ENCODE measurements at regions not wholly inside any gene's neighbourhood (a gene's known extent, or its start where the extent isn't known, plus 50 kb on each side); places are given as distances from the start of the nearest gene placed in this dataset.

- DNase-seq (ENCODE audit: low read depth in 2 of 2): no peak
These were observed 860.1 kb upstream of the INTU start for GRCh38 chr4:126772662-126773061.

GRCh38 chr4:126775485-126776106 is 857.2 kb upstream of the INTU start:
- no peak for DNase-seq (ENCODE audit: low read depth in 2 of 2)

- DNase-seq (ENCODE audit: low read depth in 2 of 2): no peak
These were observed 856.4 kb upstream of the INTU start for GRCh38 chr4:126776361-126776760.

- DNase-seq (ENCODE audit: low read depth in 2 of 2): no peak
These were observed 855.1 kb upstream of the INTU start for GRCh38 chr4:126777649-126778048.

- DNase-seq (ENCODE audit: low read depth in 2 of 2): no peak
These were observed 854.4 kb upstream of the INTU start for GRCh38 chr4:126778348-126778747.

DNA sequence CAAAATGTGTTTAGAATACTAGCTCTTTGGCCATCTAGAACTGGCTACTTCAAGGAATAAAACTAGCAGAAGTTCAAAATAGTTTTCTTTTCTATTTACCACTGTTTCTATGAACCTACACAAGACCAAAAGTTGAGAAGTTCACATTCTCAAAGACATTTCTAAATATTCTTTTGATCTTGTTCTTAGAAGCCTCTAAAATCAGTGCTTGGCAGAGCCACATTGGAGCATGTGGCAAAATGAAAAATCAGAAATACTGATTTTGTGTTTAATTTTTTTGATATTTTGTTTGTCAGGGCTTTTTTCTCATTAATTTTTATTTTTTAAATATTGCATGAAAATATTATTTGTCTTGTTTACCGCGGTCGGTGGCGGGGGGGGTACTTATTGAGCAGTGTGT is 853.8 kb upstream of the INTU start:
- no peak for DNase-seq (ENCODE audit: low read depth in 2 of 2)

DNA sequence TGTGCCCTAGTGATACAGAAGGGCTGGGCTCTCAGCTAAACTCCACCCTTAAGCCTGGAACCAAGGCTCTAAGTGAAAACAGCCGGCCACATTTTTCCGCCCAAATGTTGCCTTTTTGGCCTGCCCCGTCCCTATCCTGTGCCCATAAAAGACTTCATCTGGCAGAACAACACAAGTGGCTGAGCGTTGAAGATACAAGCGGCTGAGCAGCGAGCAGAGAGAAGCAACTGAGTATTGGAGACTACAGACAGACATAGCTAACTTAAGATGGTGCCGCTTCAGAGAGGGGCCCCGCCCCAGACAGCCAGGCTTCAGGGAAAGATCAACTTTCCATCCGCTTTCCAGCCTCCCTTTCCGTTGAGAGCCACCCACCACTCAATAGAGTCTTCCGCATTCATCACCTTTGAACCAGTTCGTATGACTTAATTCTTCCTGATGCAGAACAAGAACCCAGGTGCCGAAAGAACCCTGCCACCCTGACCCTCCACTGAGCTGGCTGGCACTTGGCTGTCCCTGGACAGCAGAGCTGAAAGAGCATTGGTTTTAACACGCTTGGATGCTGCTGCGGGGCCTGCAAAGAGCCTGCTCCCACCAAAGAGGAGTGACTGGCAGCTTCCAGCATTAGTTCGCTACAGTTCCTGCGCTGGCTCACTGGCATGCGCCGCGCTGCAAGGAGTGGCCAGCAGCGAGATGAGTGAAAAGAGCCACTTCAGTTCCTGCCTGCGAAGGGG is 853.2 kb upstream of the INTU start:
- no peak for DNase-seq (ENCODE audit: low read depth in 2 of 2)

GRCh38 chr4:126783191-126783590 is 849.6 kb upstream of the INTU start:
- no peak for DNase-seq (ENCODE audit: low read depth in 2 of 2)

DNA sequence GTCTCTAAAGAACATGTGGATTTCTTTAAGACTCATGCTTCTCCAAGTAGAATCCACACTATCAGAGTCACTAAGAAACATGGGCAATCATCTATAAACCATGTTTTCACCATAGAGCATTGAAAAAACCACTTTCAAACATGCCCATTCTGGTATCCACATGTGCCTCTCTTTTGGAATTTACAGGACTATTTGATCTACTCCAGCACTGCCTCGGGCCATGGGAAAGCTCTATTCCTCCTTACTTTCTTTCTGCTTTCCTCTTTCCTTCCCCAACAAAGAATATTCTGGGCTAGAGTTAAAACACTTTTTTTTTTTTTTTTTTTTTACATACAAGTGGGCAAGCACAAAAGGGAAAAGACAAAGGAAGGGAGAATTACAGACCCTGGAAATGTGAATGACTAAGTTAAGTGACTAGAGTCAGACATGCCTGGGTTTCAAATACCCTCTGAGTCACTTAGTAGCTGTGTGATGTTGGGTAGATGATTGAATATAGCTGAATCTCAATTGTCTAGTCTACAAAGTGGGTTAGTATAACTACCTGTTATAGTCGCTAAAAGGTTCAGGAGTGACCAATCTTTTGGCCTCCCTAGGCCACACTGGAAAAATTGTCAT is 847.7 kb upstream of the INTU start:
- DNase-seq (ENCODE audit: low read depth in 2 of 2): no peak

- no peak for DNase-seq (ENCODE audit: low read depth in 2 of 2)
These were observed 842.1 kb upstream of the INTU start for GRCh38 chr4:126790633-126791032.

DNA sequence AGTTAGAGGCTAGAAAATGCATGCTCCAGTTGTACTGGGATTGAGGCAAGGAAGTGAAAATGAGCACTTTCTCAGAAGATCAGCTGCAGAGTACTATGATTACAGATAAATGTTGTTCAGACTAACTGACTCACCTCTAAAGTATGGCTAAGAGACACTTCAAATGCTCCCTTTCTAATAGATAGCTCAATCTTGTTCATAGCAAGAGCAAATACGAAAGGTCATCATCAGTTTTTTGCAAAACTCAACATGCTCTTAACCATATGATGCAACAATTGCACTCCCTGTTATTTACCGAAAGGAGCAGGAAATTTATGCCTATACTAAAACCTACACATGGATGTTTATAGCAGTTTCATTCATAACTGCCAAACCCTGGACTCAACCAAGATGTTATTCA is 838.4 kb upstream of the INTU start:
- DNase-seq (ENCODE audit: low read depth in 2 of 2): no peak

DNA sequence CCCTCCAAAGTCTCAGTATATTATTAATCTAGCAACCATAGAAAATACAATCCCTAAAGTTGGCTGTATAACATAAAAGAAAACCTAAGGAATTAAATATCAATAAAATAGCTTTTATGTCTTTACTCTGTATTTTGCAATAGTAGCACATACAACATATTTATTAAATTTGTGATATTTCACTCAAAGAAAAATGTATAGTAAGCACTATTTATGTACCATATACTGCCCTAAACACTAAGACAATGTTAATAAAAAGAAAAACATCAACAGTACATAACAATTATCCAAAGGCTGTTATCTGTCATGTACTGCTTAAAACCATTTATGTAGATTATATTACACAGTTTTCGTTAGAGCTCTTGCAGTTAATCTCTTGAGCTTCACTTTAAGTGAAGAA is 834.5 kb upstream of the INTU start:
- DNase-seq (ENCODE audit: low read depth in 2 of 2): no peak

DNA sequence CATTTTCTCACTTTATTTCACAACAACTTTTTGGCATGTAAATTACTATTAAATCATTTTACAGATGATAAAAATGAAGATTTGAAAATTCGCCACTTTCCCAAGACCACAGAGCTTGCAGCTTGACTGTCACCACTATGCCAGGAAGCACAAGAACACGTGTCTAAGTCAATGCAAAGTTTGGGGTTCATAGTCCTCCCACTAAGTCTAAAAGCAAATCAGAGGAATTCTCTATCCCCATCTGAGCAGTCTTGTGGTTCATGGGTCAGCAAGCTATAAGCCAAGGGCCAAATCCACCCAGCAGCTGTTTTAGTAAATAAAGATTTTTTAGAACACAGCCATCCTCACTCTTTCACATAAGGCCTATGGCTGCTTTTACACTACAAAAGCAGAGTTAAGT is 833.3 kb upstream of the INTU start:
- no peak for DNase-seq (ENCODE audit: low read depth in 2 of 2)

DNA sequence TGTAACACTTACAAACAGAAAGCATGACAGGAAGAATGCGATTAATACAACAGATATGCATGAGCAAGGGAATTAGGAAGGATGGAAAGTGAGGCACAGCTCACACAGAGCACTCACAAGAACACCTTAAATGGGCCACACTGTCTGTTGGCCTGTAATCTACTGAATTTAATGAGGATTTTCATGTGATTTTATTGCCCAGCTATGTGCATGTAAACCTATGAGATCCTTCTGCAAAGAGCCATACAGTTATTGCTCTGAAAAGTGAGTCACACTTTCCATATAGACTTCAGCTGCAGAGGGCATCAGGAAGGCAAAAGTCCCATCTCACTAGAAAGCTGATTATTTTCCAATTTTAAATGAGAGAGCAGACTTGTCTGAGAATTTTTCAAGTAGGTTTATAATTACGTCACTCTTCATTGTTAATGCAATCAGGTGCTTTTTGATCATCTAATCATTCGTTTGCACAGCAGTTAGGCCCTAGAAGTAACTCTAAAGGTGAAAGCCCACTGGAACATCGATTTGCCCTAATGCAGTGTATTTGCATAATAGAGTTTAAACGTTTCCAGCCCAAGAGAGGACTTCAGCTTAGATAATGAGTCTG is 832.7 kb upstream of the INTU start:
- DNase-seq (ENCODE audit: low read depth in 2 of 2): no peak

- DNase-seq (ENCODE audit: low read depth in 2 of 2): no peak
These were observed 832.1 kb upstream of the INTU start for GRCh38 chr4:126800575-126801141.

GRCh38 chr4:126807132-126807531 is 825.6 kb upstream of the INTU start:
- DNase-seq (ENCODE audit: low read depth in 2 of 2): no peak

GRCh38 chr4:126812076-126812475 is 820.7 kb upstream of the INTU start:
- DNase-seq (ENCODE audit: low read depth in 2 of 2): no peak

DNA sequence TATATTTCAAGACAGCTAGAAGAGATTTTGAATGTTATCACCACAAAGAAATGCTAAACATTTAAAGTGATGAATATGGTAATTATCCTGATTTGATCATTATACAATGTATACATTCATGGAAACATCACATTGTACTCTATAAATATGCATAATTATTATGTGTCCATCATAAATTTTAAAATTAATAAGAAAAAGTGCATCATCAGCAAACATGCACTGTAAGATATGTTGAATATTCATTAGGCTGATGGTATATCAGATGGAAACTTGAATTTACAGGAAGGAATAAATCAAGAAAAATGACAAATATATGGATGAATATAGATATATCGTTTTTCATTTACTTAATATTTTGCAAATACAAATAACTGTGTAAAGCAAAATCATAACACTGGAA is 812.1 kb upstream of the INTU start:
- no peak for DNase-seq (ENCODE audit: low read depth in 2 of 2)

DNA sequence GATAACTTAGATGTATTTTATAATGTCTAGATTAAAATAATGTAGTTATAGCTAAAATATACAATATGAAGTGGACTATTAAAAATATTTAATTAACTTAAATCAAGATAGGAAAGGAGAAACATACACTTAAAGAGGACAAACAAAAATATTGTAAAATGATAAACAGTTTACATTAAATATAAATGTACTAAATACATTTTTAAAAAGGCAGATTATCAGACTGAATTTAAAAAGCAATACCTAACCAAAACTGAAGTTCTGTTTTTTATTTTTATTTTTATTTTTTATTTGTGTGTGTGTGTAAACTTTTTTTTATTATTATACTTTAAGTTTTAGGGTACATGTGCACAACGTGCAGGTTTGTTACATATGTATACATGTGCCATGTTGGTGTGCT is 811.6 kb upstream of the INTU start:
- no peak for DNase-seq (ENCODE audit: low read depth in 2 of 2)

GRCh38 chr4:126825083-126825482 is 807.7 kb upstream of the INTU start:
- no peak for DNase-seq (ENCODE audit: low read depth in 2 of 2)

- no peak for DNase-seq (ENCODE audit: low read depth in 2 of 2)
These were observed 805.1 kb upstream of the INTU start for GRCh38 chr4:126827669-126828068.

DNA sequence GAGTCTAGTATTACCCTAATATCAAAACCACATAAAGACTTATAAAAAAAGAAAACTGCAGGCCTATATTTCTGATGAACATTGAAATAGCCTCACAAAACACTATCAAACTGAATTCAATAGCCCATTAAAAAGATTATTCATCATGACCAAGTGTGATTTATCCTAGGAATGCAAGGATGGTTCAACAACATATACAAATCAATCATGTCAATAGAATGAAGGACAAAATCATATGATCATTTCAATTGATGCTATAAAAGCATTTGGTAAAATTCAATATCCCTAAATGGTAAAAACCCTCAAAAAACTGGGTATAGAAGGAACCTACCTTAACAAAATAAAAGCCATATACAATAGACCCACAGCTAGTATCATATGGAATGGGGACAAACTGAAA is 797.9 kb upstream of the INTU start:
- DNase-seq (ENCODE audit: low read depth in 2 of 2): no peak
